ENCODE measurements at regions not wholly inside any gene's neighbourhood (a gene's known extent, or its start where the extent isn't known, plus 50 kb on each side); places are given as distances from the start of the nearest gene placed in this dataset.

DNA sequence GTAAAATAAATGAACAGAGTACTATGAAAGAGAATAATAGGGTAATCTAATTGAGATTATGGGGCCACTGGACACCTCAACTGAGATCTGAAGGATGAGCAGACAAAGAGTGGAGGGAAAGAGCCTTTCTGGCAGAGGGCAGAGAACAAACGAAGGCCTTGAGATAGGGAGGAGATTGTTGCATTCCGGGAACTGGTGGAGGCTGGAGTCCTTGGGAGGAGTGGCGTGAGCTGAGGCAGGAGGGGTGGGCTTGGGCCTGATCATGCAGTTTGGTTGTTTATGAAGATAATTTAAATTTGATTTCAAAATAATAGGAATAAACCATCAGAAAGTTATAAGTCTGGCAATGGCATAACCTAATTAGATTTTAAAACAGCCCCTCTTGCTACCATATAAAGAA is 59.5 kb upstream of the GALNT15 start:
- no peak for DNase-seq

DNA sequence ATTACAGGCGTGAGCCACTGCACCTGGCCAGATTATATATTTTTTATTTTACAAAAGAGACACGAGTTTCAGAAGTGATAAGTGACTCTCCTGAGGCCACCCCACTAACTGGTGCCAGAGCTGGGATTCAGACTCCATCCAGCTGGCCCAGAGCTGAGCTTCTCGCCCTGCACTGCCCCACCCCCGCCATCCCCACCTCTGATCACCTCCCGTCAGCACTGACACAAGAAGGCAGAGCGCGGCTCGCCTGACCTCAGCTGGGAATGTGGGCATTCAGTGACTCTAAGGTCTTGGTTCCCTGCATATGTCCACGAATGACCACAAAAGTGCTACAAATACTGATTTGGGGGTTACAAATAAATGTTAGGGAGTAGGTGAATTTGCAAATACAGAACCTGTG is 56.1 kb upstream of the GALNT15 start:
- no peak for DNase-seq

DNA sequence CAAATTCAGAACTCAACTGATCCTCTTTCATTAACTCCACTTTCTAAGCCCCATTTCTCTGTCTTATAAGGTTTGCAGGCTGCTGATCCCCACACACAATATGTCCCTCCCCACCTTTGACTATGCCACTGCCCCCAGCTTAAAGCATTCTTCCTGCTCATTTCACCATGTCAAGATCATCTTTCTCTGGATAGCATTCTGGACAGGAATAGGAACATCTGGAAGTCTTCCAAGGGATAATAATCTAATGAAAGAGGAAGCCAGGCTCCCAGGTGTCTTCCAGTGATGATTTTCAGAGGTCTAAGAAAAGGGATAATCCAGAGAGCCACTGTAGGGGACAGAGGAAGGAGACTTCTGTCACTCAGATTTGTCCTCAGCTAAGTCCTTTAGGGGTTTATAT is 54.6 kb upstream of the GALNT15 start:
- peak; percentile 63 for DNase-seq

DNA sequence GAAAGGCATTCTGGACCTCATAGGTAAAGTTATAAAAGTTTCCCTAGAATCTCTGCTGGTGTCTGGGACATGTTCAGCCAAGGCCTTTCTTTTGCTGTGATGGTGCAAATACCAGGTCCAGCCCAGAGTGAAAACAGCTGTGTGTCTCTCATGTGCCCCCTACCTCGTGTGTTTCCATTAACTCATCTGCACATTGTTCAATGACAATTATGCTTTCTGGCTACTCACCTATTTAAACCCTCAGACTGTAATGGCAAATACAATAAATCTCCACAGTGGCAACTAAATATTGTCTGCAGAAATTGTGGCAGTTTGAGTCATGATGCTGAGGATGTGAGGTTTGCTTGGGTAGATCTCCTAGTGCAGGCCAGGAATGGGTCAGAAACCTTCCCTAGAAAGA is 53.1 kb upstream of the GALNT15 start:
- DNase-seq = no peak

DNA sequence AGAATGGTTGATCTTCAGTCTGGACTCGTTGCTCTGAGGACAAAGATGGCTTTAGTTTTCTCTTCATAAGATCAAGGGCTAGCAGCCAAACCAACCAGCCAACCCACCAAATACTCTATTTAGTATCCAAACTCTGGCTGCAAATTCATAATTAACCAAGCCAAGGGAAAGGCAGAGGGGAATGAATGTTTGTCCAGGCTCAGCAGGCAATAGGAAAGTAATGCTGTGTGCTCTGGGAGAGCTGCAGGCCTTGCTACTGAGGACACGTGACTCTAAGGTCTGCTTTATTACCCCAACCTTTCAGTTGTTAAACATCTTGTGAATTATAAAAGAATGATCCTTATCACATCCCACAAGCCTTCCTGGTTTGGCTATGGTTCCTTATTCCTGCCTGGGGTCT is 52.3 kb upstream of the GALNT15 start:
- no peak for DNase-seq

DNA sequence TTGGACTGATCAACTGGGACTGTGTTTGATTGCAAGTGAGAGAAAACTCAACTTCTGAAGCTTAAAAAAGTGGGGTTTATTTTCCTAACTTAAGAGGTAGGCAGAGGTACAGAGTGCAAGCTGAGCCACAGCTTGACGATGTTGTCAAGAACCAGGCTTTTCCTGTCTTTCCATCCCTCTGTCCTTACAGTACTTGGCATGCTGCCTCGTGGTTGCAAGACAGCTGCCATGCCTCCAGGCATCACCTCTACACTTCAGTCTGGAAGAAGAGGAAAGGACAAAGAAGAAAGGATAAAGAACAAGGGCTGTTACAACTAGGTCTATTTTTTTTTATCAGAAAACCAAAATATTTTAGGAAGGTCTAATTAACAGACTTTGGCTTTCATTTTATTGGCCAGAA is 51.8 kb upstream of the GALNT15 start:
- DNase-seq = no peak

DNA sequence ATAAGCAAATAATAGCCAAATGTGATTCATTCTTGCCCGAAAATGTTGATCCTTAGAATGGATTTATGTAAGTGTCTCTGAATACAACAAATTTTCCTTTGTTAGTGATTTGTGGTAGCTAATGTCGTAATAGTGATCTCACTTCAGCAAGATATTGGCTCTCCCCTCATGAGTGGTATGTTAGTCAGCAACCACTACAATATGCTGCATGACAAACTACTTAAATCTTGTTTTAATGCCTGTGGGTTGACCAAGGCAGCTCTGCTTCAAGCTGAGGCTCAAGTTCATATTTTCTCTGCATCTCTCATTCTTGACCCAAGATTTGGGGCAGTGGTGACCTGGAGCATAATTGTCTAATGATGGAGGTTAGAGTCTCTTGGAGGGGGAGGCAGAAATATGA is 49.8 kb upstream of the GALNT15 start:
- DNase-seq = no peak
